ENCODE measurements at regions not wholly inside any gene's neighbourhood (a gene's known extent, or its start where the extent isn't known, plus 50 kb on each side); places are given as distances from the start of the nearest gene placed in this dataset.

- no peak for DNase-seq
- H3K4me1 ChIP-seq (ENCODE audit: control extremely low read depth in 1 of 4, control insufficient read depth in 4 of 4, insufficient read depth in 4 of 4, low read length in 3 of 4), result peaks cover 4 to 26% (median 11%) of the 10 kb centered on the region in 4 experiments
- H3K9me3 ChIP-seq (ENCODE audit: control extremely low read depth in 1 of 5, control insufficient read depth in 4 of 5, insufficient read depth in 2 of 5, low read depth in 1 of 5, low read length in 4 of 5), result peaks cover 0 to 9% (median 4%) of the 10 kb centered on the region in 5 experiments
- no peaks in the 10 kb centered on the region for H3K27me3 ChIP-seq (replicated peaks in 2 of 5; ENCODE audit: control insufficient read depth in 4 of 5, insufficient read depth in 5 of 5, low read length in 4 of 5)
- no peak overlapping the region for H3K27ac ChIP-seq (ENCODE audit: insufficient read depth in 1 of 2, low read depth in 1 of 2, low read length in 2 of 2, poor library complexity in 1 of 2, severe bottlenecking in 2 of 2)
- CTCF ChIA-PET, result no interaction called here
- H3K4me3 ChIP-seq (ENCODE audit: control insufficient read depth in 1 of 7, extremely low read depth in 1 of 7, insufficient read depth in 4 of 7, low read depth in 2 of 7, low read length in 6 of 7), result no peak overlapping the region
- POLR2A ChIA-PET, result no interaction called here
- H3K36me3 ChIP-seq (ENCODE audit: control insufficient read depth in 4 of 4, insufficient read depth in 4 of 4, low read length in 3 of 4), result no peaks in the 10 kb centered on the region
These were observed 330.5 kb upstream of the MAP3K7 start for GRCh38 chr6:90917376-90917775.

DNA sequence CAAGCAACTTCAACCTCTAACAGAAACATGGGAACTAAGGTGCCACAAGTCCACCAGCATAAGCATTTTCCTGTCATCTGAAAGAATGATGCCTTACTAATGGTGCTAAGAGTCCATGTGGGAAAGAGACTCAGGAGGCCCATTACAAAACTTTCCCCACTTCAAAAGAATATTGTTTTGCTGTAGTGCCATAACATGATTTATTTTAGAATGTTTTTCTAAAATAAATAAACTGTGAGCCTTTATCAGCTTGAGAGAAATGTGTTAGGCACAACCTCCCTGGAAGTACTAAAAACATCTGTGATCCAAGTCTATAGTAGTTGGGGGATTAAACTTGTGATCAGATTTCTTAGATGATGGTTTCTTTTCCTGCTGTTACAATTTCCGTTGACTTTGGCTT lies 330.1 kb upstream of the MAP3K7 start:
- Histone ChIP-seq H3K27me3 (replicated peaks in 2 of 5; ENCODE audit: control insufficient read depth in 4 of 5, insufficient read depth in 5 of 5, low read length in 4 of 5) (no peaks in the 10 kb centered on the region), H3K9me3 (ENCODE audit: control extremely low read depth in 1 of 5, control insufficient read depth in 4 of 5, insufficient read depth in 2 of 5, low read depth in 1 of 5, low read length in 4 of 5) (peaks cover 0 to 9% (median 4%) of the 10 kb centered on the region in 5 experiments), H3K4me1 (ENCODE audit: control extremely low read depth in 1 of 4, control insufficient read depth in 4 of 4, insufficient read depth in 4 of 4, low read length in 3 of 4) (peaks cover 4 to 24% (median 11%) of the 10 kb centered on the region in 4 experiments), H3K36me3 (ENCODE audit: control insufficient read depth in 4 of 4, insufficient read depth in 4 of 4, low read length in 3 of 4) (no peaks in the 10 kb centered on the region), H3K27ac (ENCODE audit: insufficient read depth in 1 of 2, low read depth in 1 of 2, low read length in 2 of 2, poor library complexity in 1 of 2, severe bottlenecking in 2 of 2) (no peak overlapping the region), H3K4me3 (ENCODE audit: control insufficient read depth in 1 of 7, extremely low read depth in 1 of 7, insufficient read depth in 4 of 7, low read depth in 2 of 7, low read length in 6 of 7) (no peak overlapping the region)
- DNase-seq, result no peak
- CTCF ChIA-PET, result no interaction called here
- POLR2A ChIA-PET, result no interaction called here
- no CpG with 5 or more reads among the region's 1 CpG for WGBS (ENCODE audit: insufficient coverage)

DNA sequence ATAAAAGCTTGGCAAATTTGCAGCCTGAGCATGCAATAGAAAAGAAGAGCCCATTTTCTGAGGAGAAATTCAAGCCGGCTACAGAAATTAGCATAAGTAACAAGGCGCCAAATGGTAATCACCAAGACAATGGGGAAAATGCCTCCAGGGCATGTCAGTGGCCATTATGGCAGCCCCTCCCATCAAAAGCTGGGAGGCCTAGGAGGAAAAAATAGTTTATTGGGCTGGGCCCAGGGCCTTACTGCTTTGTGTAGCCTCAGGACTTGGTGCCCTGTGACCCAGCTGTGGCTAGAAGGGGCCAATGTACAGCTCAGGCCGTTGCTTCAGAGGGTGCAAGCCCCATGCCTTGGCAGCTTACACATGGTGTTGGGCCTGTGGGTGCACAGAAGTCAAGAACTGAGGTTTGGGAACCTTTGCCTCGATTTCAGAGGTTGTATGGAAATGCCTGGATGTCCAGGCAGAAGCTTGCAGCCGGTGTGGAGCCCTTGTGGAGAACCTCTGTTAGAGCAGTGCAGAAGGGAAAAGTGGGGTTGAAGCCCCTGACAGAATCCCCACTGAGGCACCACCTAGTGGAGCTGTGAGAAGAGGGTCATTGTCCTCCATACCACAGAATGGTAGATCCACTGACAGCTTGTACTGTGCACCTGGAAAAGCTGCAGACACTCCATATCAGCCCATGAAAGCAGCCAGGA lies 328.5 kb upstream of the MAP3K7 start:
- ChIA-PET POLR2A (no interaction called here), CTCF (no interaction called here)
- H3K4me3 ChIP-seq (ENCODE audit: control insufficient read depth in 1 of 7, extremely low read depth in 1 of 7, insufficient read depth in 4 of 7, low read depth in 2 of 7, low read length in 6 of 7), result no peak overlapping the region
- no peaks in the 10 kb centered on the region for H3K27me3 ChIP-seq (replicated peaks in 2 of 5; ENCODE audit: control insufficient read depth in 4 of 5, insufficient read depth in 5 of 5, low read length in 4 of 5)
- peaks cover 0 to 9% (median 4%) of the 10 kb centered on the region in 5 experiments for H3K9me3 ChIP-seq (ENCODE audit: control extremely low read depth in 1 of 5, control insufficient read depth in 4 of 5, insufficient read depth in 2 of 5, low read depth in 1 of 5, low read length in 4 of 5)
- H3K27ac ChIP-seq (ENCODE audit: insufficient read depth in 1 of 2, low read depth in 1 of 2, low read length in 2 of 2, poor library complexity in 1 of 2, severe bottlenecking in 2 of 2), result no peak overlapping the region
- peaks cover 4 to 24% (median 11%) of the 10 kb centered on the region in 4 experiments for H3K4me1 ChIP-seq (ENCODE audit: control extremely low read depth in 1 of 4, control insufficient read depth in 4 of 4, insufficient read depth in 4 of 4, low read length in 3 of 4)
- DNase-seq, result no peak
- 96% methylated on average over 5 of the region's 5 CpGs for WGBS (ENCODE audit: insufficient coverage)
- no peaks in the 10 kb centered on the region for H3K36me3 ChIP-seq (ENCODE audit: control insufficient read depth in 4 of 4, insufficient read depth in 4 of 4, low read length in 3 of 4)

GRCh38 chr6:90914312-90914711 lies 327.4 kb upstream of the MAP3K7 start:
- Histone ChIP-seq H3K27ac (ENCODE audit: insufficient read depth in 1 of 2, low read depth in 1 of 2, low read length in 2 of 2, poor library complexity in 1 of 2, severe bottlenecking in 2 of 2) (no peak overlapping the region), H3K36me3 (ENCODE audit: control insufficient read depth in 4 of 4, insufficient read depth in 4 of 4, low read length in 3 of 4) (no peaks in the 10 kb centered on the region), H3K27me3 (replicated peaks in 2 of 5; ENCODE audit: control insufficient read depth in 4 of 5, insufficient read depth in 5 of 5, low read length in 4 of 5) (no peaks in the 10 kb centered on the region), H3K4me3 (ENCODE audit: control insufficient read depth in 1 of 7, extremely low read depth in 1 of 7, insufficient read depth in 4 of 7, low read depth in 2 of 7, low read length in 6 of 7) (no peak overlapping the region), H3K4me1 (ENCODE audit: control extremely low read depth in 1 of 4, control insufficient read depth in 4 of 4, insufficient read depth in 4 of 4, low read length in 3 of 4) (peaks cover 4 to 24% (median 11%) of the 10 kb centered on the region in 4 experiments), H3K9me3 (ENCODE audit: control extremely low read depth in 1 of 5, control insufficient read depth in 4 of 5, insufficient read depth in 2 of 5, low read depth in 1 of 5, low read length in 4 of 5) (peaks cover 0 to 9% (median 4%) of the 10 kb centered on the region in 5 experiments)
- ChIA-PET CTCF (no interaction called here), POLR2A (no interaction called here)
- WGBS (ENCODE audit: insufficient coverage), result no CpG with 5 or more reads among the region's 2 CpGs
- no peak for DNase-seq

GRCh38 chr6:90913266-90913960 lies 326.5 kb upstream of the MAP3K7 start:
- POLR2A ChIA-PET, result no interaction called here
- Histone ChIP-seq H3K4me3 (ENCODE audit: control insufficient read depth in 1 of 7, extremely low read depth in 1 of 7, insufficient read depth in 4 of 7, low read depth in 2 of 7, low read length in 6 of 7) (no peak overlapping the region), H3K27me3 (replicated peaks in 2 of 5; ENCODE audit: control insufficient read depth in 4 of 5, insufficient read depth in 5 of 5, low read length in 4 of 5) (no peaks in the 10 kb centered on the region), H3K9me3 (ENCODE audit: control extremely low read depth in 1 of 5, control insufficient read depth in 4 of 5, insufficient read depth in 2 of 5, low read depth in 1 of 5, low read length in 4 of 5) (peaks cover 0 to 9% (median 4%) of the 10 kb centered on the region in 5 experiments), H3K4me1 (ENCODE audit: control extremely low read depth in 1 of 4, control insufficient read depth in 4 of 4, insufficient read depth in 4 of 4, low read length in 3 of 4) (peaks cover 4 to 16% (median 8%) of the 10 kb centered on the region in 4 experiments), H3K36me3 (ENCODE audit: control insufficient read depth in 4 of 4, insufficient read depth in 4 of 4, low read length in 3 of 4) (no peaks in the 10 kb centered on the region), H3K27ac (ENCODE audit: insufficient read depth in 1 of 2, low read depth in 1 of 2, low read length in 2 of 2, poor library complexity in 1 of 2, severe bottlenecking in 2 of 2) (no peak overlapping the region)
- CTCF ChIA-PET, result interaction anchor here (0.7 kb wide), 1 partner anchor 27 kb away, joined by 3 read pairs; no protein-coding TSS in a partner anchor
- WGBS (ENCODE audit: insufficient coverage), result no CpG with 5 or more reads among the region's 2 CpGs
- no peak for DNase-seq

DNA sequence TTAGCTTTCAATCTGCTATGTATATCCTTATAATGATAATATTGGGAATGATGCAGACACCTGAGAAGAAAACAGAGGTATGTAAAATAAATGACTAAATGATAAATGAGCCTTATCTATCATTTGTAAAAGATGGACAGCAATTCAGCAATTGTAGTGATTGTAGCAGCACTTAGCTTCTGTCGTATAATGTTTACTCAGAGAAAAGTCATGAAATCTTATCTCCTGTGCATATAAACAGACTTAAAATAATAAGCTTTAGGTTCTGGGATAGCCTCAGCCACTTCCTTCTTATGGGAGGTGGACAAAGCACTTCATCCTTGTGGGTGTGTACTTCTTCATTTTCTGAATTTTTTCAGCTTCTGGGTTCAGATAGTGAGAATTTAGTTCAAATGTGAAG lies 324.8 kb upstream of the MAP3K7 start:
- H3K4me1 ChIP-seq (ENCODE audit: control extremely low read depth in 1 of 4, control insufficient read depth in 4 of 4, insufficient read depth in 4 of 4, low read length in 3 of 4), result no peaks in the 10 kb centered on the region
- no CpG with 5 or more reads among the region's 1 CpG for WGBS (ENCODE audit: insufficient coverage)
- H3K36me3 ChIP-seq (ENCODE audit: control insufficient read depth in 4 of 4, insufficient read depth in 4 of 4, low read length in 3 of 4), result no peaks in the 10 kb centered on the region
- H3K27me3 ChIP-seq (replicated peaks in 2 of 5; ENCODE audit: control insufficient read depth in 4 of 5, insufficient read depth in 5 of 5, low read length in 4 of 5), result no peaks in the 10 kb centered on the region
- CTCF ChIA-PET, result interaction anchor here (1.0 to 2.3 kb wide), 2 partner anchors 13 to 29 kb away, joined by 4 to 7 read pairs; no protein-coding TSS in a partner anchor
- POLR2A ChIA-PET, result interaction anchor here (0.6 kb wide), 1 partner anchor 323 kb away, joined by 3 read pairs; no protein-coding TSS in a partner anchor
- DNase-seq, result no peak
- H3K9me3 ChIP-seq (ENCODE audit: control extremely low read depth in 1 of 5, control insufficient read depth in 4 of 5, insufficient read depth in 2 of 5, low read depth in 1 of 5, low read length in 4 of 5), result peaks cover 0 to 9% (median 4%) of the 10 kb centered on the region in 5 experiments
- H3K27ac ChIP-seq (ENCODE audit: insufficient read depth in 1 of 2, low read depth in 1 of 2, low read length in 2 of 2, poor library complexity in 1 of 2, severe bottlenecking in 2 of 2), result no peak overlapping the region
- H3K4me3 ChIP-seq (ENCODE audit: control insufficient read depth in 1 of 7, extremely low read depth in 1 of 7, insufficient read depth in 4 of 7, low read depth in 2 of 7, low read length in 6 of 7), result no peak overlapping the region

DNA sequence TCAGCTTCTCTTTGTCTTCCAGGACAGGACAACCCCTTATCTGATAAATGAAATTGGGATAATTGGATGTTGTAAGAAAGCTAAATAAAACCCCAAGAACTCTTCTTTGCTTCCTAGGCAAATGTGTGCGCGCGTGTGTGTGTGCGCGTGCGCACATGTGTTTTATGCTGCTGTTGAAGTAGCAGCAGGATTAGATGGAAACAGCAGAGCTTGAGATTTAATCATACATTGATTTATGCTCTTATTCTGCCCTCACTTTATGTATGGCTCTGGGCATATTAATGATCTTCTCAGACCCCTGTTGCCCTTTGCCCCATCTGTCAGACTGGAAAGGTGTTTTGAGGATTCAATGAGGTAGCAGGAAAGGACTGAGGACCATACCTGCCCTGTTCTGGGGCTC lies 324.0 kb upstream of the MAP3K7 start:
- no peaks in the 10 kb centered on the region for H3K27me3 ChIP-seq (replicated peaks in 2 of 5; ENCODE audit: control insufficient read depth in 4 of 5, insufficient read depth in 5 of 5, low read length in 4 of 5)
- WGBS (ENCODE audit: insufficient coverage), result 80% methylated on average over 1 of the region's 6 CpGs
- ChIA-PET CTCF (interaction anchor here (0.5 to 2.3 kb wide), 5 partner anchors 10 to 726 kb away, joined by 3 to 7 read pairs (median 4); no protein-coding TSS in a partner anchor), POLR2A (no interaction called here)
- no peak overlapping the region for H3K27ac ChIP-seq (ENCODE audit: insufficient read depth in 1 of 2, low read depth in 1 of 2, low read length in 2 of 2, poor library complexity in 1 of 2, severe bottlenecking in 2 of 2)
- H3K4me3 ChIP-seq (ENCODE audit: control insufficient read depth in 1 of 7, extremely low read depth in 1 of 7, insufficient read depth in 4 of 7, low read depth in 2 of 7, low read length in 6 of 7), result no peak overlapping the region
- H3K36me3 ChIP-seq (ENCODE audit: control insufficient read depth in 4 of 4, insufficient read depth in 4 of 4, low read length in 3 of 4), result no peaks in the 10 kb centered on the region
- DNase-seq, result no peak
- H3K9me3 ChIP-seq (ENCODE audit: control extremely low read depth in 1 of 5, control insufficient read depth in 4 of 5, insufficient read depth in 2 of 5, low read depth in 1 of 5, low read length in 4 of 5), result peaks cover 0 to 6% (median 2%) of the 10 kb centered on the region in 5 experiments
- H3K4me1 ChIP-seq (ENCODE audit: control extremely low read depth in 1 of 4, control insufficient read depth in 4 of 4, insufficient read depth in 4 of 4, low read length in 3 of 4), result no peaks in the 10 kb centered on the region

Data from common myeloid progenitor, CD34-positive (primary cell).